Endothelial cell of umbilical vein (primary cell): ENCODE measurements at regions not wholly inside any gene's neighbourhood (a gene's known extent, or its start where the extent isn't known, plus 50 kb on each side); places are given as distances from the start of the nearest gene placed in this dataset.

Experiments used
- BruUV-seq: library from RNA; stranded (reverse); fragments of 400-500 nt; replicated peaks from 2 replicates; lab custom pipeline; 2021; lab: Mats Ljungman, UMichigan
- CTCF ChIA-PET: fragments of 300-600, 350-600 bp; sonication (Branson Sonifier 250); formaldehyde crosslinking; loops from one replicate; lab custom pipeline; 2021; ENCODE audit warnings: antibody characterized with exemption, inconsistent platforms; lab: Charles Lee
- POLR2A ChIA-PET: fragments of 300-600, 350-600 bp; sonication (Branson Sonifier 250); formaldehyde crosslinking; loops from one replicate; lab custom pipeline; 2021; ENCODE audit warnings: antibody characterized with exemption, inconsistent platforms; lab: Charles Lee
- DNase-seq: peaks from one replicate; pipeline ENCODE4 v3.0.0-alpha.2; 2011; ENCODE audit warnings: low read depth, low spot score
- FAIRE-seq: peaks from 2 replicates; lab custom pipeline; 2011; peaks lifted over from hg19 to GRCh38; lab: Jason Lieb, UNC
- H2AFZ ChIP-seq: 2 replicates; pipeline ENCODE4 v1.6.0; 2012; ENCODE audit warnings: low read depth, low read length, control low read depth, inconsistent platforms
- H3K27ac ChIP-seq: 2 replicates; pipeline ENCODE4 v1.5.1; 2011; ENCODE audit warnings: low read depth, mild to moderate bottlenecking, control low read depth, low read length, moderate library complexity; ENCODE audit not compliant: insufficient read depth
- H3K27me3 ChIP-seq, 2 experiments: 2 replicates each; pipeline versions ENCODE4 v1.6.0 to v1.6.1; 2011; ENCODE audit warnings: low read length in 2 of 2, mixed read lengths in 1 of 2; ENCODE audit not compliant: control insufficient read depth in 2 of 2, insufficient read depth in 2 of 2
- H3K36me3 ChIP-seq, 2 experiments: 2 replicates in 1 of 2; 3 replicates in 1 of 2; pipeline ENCODE4 v1.5.1; 2011; ENCODE audit warnings: low read length in 2 of 2, mild to moderate bottlenecking in 1 of 2, moderate library complexity in 1 of 2; ENCODE audit not compliant: control insufficient read depth in 2 of 2, insufficient read depth in 2 of 2; ENCODE audit errors: extremely low read depth in 1 of 2
- H3K4me1 ChIP-seq: 3 replicates; pipeline ENCODE4 v1.5.1; 2011; ENCODE audit warnings: mild to moderate bottlenecking, low read length; ENCODE audit not compliant: control insufficient read depth, insufficient read depth; ENCODE audit errors: extremely low read depth
- H3K4me2 ChIP-seq: 2 replicates; pipeline ENCODE4 v1.6.1; 2011; ENCODE audit warnings: low read length, control low read depth, mixed read lengths; ENCODE audit not compliant: insufficient read depth
- H3K4me3 ChIP-seq, 3 experiments: fragments of 200-600 bp in 1 of 3; sonication (generic), shearing (Covaris generic) in 1 of 3; replicated peaks in 1 of 3; 2 replicates each; pipeline ENCODE4 v1.5.1; 2011 to 2016; ENCODE audit warnings: control low read depth in 3 of 3, low read length in 3 of 3, mild to moderate bottlenecking in 2 of 3, inconsistent platforms in 1 of 3, low read depth in 1 of 3, moderate library complexity in 1 of 3; ENCODE audit not compliant: insufficient read depth in 1 of 3
- H3K79me2 ChIP-seq: 2 replicates; pipeline ENCODE4 v1.6.0; 2012; ENCODE audit warnings: low read length, inconsistent platforms; ENCODE audit not compliant: control insufficient read depth, insufficient read depth
- H3K9ac ChIP-seq: replicated peaks from 2 replicates; pipeline ENCODE3; 2011; ENCODE audit warnings: low read length, control low read depth; ENCODE audit not compliant: insufficient read depth; ENCODE audit errors: extremely low read depth
- H3K9me1 ChIP-seq: replicated peaks from 3 replicates; pipeline ENCODE4 v1.6.0; 2011; ENCODE audit warnings: mild to moderate bottlenecking, low read length; ENCODE audit not compliant: control insufficient read depth, insufficient read depth; ENCODE audit errors: extremely low read depth
- H3K9me3 ChIP-seq: replicated peaks from 2 replicates; pipeline ENCODE4 v1.5.1; 2012; ENCODE audit warnings: low read length, inconsistent platforms; ENCODE audit not compliant: control insufficient read depth, insufficient read depth
- H4K20me1 ChIP-seq: replicated peaks from 2 replicates; pipeline ENCODE3; 2011; ENCODE audit warnings: mild to moderate bottlenecking, low read length; ENCODE audit not compliant: control insufficient read depth, insufficient read depth; ENCODE audit errors: extremely low read depth
- CTCF ChIP-seq, 2 donors: IDR thresholded peaks; 1 replicate in 1 of 2; 2 replicates in 1 of 2; pipeline ENCODE4 v1.5.1; 2011; ENCODE audit warnings: low read length in 2 of 2, mild to moderate bottlenecking in 2 of 2, moderate library complexity in 2 of 2, control low read depth in 1 of 2, inconsistent platforms in 1 of 2, low read depth in 1 of 2; ENCODE audit not compliant: insufficient read depth in 1 of 2; ENCODE audit errors: extremely low read depth in 1 of 2
- EZH2 ChIP-seq: IDR thresholded peaks from 2 replicates; pipeline ENCODE4 v1.6.1; 2012; ENCODE audit warnings: borderline replicate concordance, low read depth, mild to moderate bottlenecking, moderate library complexity, low read length, inconsistent platforms; ENCODE audit not compliant: severe bottlenecking
- FOS ChIP-seq: IDR thresholded peaks from 2 replicates; pipeline ENCODE4 v1.6.1; 2011; ENCODE audit warnings: mild to moderate bottlenecking, low read length, moderate library complexity, borderline replicate concordance; ENCODE audit not compliant: insufficient read depth
- GATA2 ChIP-seq: IDR thresholded peaks from 2 replicates; pipeline ENCODE4 v1.7.0; 2011; ENCODE audit warnings: low read depth, mild to moderate bottlenecking, moderate library complexity, mixed read lengths, low read length; ENCODE audit not compliant: insufficient read length, insufficient read depth
- JUN ChIP-seq: IDR thresholded peaks from 2 replicates; pipeline ENCODE4 v1.6.1; 2011; ENCODE audit warnings: borderline replicate concordance, low read depth; ENCODE audit not compliant: insufficient read length, insufficient read depth
- MYC ChIP-seq: IDR thresholded peaks from one replicate; pipeline ENCODE4 v1.6.1; 2011; ENCODE audit warnings: mild to moderate bottlenecking, low read depth, low read length
- POLR2A ChIP-seq: IDR thresholded peaks from 2 replicates; pipeline ENCODE4 v1.6.1; 2012; ENCODE audit warnings: low read depth, mild to moderate bottlenecking, control low read depth, low read length
- POLR2AphosphoS5 ChIP-seq: IDR thresholded peaks from 2 replicates; pipeline ENCODE4 v1.6.1; 2012; ENCODE audit warnings: low read depth, mild to moderate bottlenecking, control low read depth, low read length, moderate library complexity; ENCODE audit not compliant: insufficient read depth
- dilution Hi-C: fragments of 300-500 bp; cut with MboI; formaldehyde crosslinking; loops from one replicate; pipeline ENCODE4 v1.15.0; 2019; ENCODE audit warnings: low sequenced_read_pairs; ENCODE audit not compliant: extremely low pct_ligation_motif_present
- intact Hi-C: fragments of 100-400 bp; cut with micrococcal nuclease; formaldehyde crosslinking; loops from one replicate; pipeline ENCODE4 v1.10.0; 2022
- TF ChIP-seq, protein P1 (sequence below): IDR thresholded peaks from 2 replicates; pipeline ENCODE4 v1.6.1; 2011; ENCODE audit not compliant: insufficient read depth, insufficient read length

GRCh38 chr13:84500016-84500415 lies 617.7 kb upstream of the SLITRK1 start:
- no peak overlapping the region for H3K9ac ChIP-seq
- peaks cover 1% of the 10 kb centered on the region for H3K9me3 ChIP-seq
- no peak overlapping the region for H3K4me2 ChIP-seq
- no peaks in the 10 kb centered on the region for H3K79me2 ChIP-seq
- H3K36me3 ChIP-seq = no peaks in the 10 kb centered on the region
- dilution Hi-C loops = no loop called here
- no peaks in the 10 kb centered on the region for H3K9me1 ChIP-seq
- POLR2A ChIA-PET = no interaction called here
- DNase-seq = no peak
- H3K4me3 ChIP-seq = no peak overlapping the region
- TF ChIP-seq, protein P1, sequence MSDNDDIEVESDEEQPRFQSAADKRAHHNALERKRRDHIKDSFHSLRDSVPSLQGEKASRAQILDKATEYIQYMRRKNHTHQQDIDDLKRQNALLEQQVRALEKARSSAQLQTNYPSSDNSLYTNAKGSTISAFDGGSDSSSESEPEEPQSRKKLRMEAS = no peak
- no peak for TF ChIP-seq JUN
- TF ChIP-seq MYC = no peak
- TF ChIP-seq EZH2 = no peak
- TF ChIP-seq POLR2AphosphoS5 = no peak
- TF ChIP-seq FOS = no peak
- no peaks in the 10 kb centered on the region for H4K20me1 ChIP-seq
- H3K4me1 ChIP-seq = no peaks in the 10 kb centered on the region
- CTCF ChIA-PET = no interaction called here
- FAIRE-seq = no peak
- intact Hi-C loops = no loop called here
- H3K27me3 ChIP-seq = no peaks in the 10 kb centered on the region
- BruUV-seq = no TSS peak
- no peak overlapping the region for H3K27ac ChIP-seq
- H2AFZ ChIP-seq = no peak overlapping the region

DNA sequence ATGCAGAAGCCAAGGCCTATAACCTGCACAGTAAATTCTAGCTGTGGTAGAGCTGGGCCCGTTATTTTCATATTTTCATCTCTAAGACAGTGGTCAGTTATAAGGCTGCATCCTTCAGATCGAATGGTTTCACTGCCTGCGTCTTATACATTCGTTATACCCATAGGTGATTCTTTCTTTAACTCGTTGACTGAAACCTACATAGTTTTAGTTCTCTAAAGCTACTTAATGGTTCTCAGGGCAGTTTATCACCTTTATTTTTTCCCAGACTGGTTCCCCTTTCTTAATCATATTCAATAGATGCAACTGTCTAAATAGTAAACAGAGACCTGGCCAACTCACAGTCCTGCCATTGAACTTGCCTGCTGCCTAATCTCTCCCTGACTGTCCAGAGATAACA lies 615.3 kb upstream of the SLITRK1 start:
- no peak overlapping the region for H3K27ac ChIP-seq
- H3K4me2 ChIP-seq = no peak overlapping the region
- no peaks in the 10 kb centered on the region for H3K79me2 ChIP-seq
- H3K36me3 ChIP-seq = no peaks in the 10 kb centered on the region
- no peaks in the 10 kb centered on the region for H4K20me1 ChIP-seq
- dilution Hi-C loops = no loop called here
- ChIA-PET POLR2A (no interaction called here), CTCF (no interaction called here)
- no peaks in the 10 kb centered on the region for H3K27me3 ChIP-seq
- FAIRE-seq (no peak), DNase-seq (no peak)
- H3K4me3 ChIP-seq = no peak overlapping the region
- no peak overlapping the region for H2AFZ ChIP-seq
- BruUV-seq = no TSS peak
- peaks cover 1% of the 10 kb centered on the region for H3K9me3 ChIP-seq
- intact Hi-C loops = no loop called here
- TF ChIP-seq, protein P1 = no peak
- TF ChIP-seq EZH2 (no peak), JUN (no peak), MYC (no peak), GATA2 (no peak), CTCF (IDR thresholded peaks at IDR 0.05; ENCODE audit: extremely low read depth in 1 of 2, insufficient read depth in 1 of 2, low read depth in 1 of 2, low read length in 2 of 2) (no peak), FOS (no peak), POLR2A (no peak), POLR2AphosphoS5 (no peak)
- no peak overlapping the region for H3K9ac ChIP-seq
- no peaks in the 10 kb centered on the region for H3K9me1 ChIP-seq
- no peaks in the 10 kb centered on the region for H3K4me1 ChIP-seq
